ENCODE measurements at regions not wholly inside any gene's neighbourhood (a gene's known extent, or its start where the extent isn't known, plus 50 kb on each side); places are given as distances from the start of the nearest gene placed in this dataset.
"Not testable (repeated sequence)": the region's sequence is repeated elsewhere in the genome, so short reads cannot be mapped to it uniquely, and the experiment has no call there.

DNA sequence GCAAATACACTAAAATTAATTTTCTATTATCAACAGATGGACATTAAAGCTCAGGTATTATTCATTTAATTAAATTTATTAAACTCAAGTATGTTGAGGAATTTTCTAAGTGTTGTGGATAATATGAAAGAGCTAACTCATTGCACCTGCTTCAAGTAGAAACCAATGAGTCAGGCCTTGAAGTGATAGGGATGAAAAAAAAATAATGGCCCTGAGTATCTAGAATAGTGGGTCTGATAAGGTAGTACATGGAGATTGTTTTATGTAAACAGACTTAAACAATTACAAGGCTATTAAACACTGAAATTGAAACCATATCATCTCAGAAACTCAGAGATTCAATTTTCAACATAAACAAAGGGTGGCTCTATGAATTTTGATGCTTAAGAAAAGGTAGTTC is 857.1 kb upstream of the GBE1 start:
- no peak for DNase-seq (ENCODE audit: low read depth)

DNA sequence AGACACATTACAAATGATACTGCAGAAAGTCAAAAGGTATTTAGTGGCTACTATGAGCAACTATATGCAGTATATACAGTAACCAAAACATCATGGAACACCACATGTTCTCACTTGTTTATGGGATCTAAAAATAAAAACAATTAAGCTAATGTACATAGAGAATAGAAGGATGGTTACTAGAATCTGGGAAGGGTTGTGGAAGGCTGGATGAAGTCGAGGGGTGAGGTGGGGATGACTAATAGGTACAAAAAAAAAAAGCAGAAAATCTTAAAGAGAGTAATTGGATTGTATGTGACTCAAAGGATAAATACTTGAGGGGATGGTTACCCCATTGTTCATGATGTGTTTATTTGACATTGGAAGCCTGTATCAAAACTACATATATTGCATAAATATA is 848.8 kb upstream of the GBE1 start:
- DNase-seq (ENCODE audit: low read depth), result no peak

DNA sequence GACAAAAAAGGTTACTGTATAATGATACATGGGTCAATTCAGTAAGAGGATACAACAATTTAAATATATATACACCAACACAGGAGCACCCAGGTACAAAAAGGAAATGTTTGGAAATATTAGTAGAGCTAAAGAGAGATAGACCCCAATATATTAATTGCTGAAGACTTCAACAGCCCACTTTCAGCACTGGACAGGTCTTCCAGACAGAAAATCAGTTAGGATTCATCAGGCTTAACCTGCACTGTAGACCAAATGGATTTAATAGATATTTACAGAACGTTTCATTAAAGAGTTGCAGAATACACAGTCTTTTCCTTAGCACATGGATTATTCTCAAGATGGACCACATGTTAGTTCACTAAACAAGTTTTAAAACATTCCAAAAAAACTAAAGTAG is 845.9 kb upstream of the GBE1 start:
- DNase-seq (ENCODE audit: low read depth), result no peak

DNA sequence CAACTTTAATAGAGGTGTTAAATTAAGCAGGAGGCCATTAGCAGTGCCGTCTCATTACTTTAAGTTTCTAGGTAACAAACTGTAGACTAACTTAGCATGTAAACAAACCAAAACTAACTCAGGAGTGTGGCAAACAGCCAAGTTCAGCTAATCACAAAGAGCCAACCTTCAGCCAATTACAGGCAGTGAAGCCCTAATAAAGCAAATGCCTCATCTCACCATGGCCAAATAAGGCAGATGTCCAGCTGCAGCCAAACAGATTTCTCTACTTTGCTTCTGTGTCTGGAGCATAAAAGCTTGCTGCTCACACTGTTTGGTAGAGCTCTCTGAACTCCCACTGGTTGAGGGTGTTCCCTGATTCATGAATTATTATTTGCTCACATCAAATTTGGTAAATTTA is 835.4 kb upstream of the GBE1 start:
- no peak for DNase-seq (ENCODE audit: low read depth)

DNA sequence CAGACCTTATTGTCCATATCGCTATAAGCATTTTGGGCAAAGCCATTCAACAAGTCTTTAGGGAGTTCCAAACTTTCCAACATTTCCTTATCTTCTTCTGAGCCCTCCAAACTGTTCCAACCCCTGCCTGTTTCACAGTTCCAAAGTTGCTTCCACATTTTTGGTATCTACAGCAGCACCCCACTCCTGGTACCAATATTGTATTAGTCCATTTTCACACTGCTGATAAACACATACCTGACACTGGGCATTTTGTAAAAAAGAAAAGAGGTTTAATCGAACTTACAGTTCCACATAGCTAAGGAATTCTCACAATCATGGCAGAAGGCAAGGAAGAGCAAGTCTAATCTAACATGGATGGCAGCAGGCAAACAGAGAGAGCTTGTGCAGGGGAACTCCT is 834.1 kb upstream of the GBE1 start:
- no peak for DNase-seq (ENCODE audit: low read depth)

DNA sequence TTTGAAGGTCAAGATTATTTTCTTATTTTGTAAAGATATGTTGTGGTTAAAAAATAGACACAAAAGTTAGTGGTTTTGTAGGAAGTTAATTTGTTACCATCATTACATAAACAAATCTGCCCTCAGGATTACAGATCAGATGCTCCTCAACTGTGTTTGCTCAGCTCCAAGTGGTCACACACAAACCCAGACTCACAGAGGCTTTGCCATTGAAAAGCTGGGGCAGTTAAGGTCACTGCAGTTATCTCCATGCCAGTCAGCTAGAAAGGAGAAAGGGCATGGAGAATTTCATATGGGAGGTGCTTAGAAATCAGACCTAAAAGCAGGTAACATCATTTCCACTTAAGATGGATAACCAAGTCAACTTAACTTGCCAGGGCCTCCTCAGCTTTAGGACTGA is 825.7 kb upstream of the GBE1 start:
- no peak for DNase-seq (ENCODE audit: low read depth)

DNA sequence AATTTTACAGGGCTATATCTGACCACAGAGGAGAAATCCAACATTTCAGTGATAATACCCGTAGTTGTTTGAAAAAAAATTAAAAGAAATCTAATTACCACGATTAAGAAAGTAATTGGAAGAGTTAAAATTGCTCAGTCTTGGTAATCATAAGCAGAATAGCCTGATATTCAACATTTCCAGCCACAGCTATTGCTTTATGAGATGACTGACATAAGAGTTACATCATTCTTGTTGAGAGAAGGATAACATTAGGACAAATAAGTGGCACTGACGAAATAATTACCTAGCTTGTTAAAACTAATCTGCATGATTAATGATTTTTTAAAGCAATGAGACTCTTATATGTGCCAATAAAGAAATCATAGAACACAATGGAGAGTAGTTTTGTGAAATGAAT is 825.0 kb upstream of the GBE1 start:
- no peak for DNase-seq (ENCODE audit: low read depth)

DNA sequence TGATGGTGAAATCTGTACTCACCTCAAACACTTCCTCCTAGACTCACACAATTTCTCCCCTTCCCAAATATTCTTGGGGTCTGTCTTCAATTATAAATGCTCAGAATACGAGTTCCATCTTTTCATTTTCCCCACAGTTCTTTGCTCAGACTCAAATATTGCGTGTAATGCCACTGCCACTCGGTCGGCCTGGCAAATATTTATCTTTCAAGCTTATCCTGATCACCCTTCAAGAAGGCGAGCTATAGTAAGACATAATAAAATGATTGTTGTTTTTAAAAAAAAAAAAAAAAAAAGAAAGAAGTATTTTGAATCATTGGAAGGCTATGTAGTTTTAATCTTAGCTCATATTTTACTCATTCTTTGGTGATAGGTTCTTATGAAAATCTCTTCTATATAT is 824.6 kb upstream of the GBE1 start:
- DNase-seq (ENCODE audit: low read depth), result not testable (repeated sequence)

DNA sequence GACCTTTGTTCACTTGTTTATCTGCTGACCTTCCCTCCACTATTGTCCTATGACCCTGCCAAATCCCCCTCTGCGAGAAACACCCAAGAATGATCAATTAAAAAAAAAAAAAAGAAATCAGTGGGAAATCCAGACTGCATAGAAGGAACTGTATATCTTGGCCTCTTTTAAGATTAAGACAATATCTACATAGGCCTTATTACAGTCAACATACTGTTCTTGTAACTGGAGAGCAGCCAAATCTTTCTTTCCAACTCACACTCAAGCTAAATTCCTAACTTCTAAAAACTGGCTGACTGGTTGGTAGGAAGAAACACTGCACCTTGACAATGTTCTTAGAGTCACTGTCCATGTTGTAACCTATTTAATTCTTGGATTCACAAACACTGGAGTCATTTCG is 824.1 kb upstream of the GBE1 start:
- DNase-seq (ENCODE audit: low read depth), result not testable (repeated sequence)

DNA sequence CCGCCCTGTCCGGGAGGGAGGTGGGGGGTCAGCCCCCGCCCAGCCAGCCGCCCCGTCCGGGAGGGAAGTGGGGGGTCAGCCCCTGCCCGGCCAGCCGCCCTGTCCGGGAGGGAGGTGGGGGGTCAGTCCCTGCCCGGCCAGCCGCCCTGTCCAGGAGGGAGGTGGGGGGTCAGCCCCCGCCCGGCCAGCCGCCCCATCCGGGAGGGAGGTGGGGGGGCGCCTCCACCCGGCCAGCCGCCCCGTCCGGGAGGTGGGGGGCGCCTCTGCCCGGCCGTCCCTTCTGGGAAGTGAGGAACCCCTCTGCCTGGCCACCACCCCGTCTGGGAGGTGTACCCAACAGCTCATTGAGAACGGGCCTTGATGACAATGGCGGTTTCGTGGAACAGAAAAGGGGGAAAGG is 823.4 kb upstream of the GBE1 start:
- not testable (repeated sequence) for DNase-seq (ENCODE audit: low read depth)

DNA sequence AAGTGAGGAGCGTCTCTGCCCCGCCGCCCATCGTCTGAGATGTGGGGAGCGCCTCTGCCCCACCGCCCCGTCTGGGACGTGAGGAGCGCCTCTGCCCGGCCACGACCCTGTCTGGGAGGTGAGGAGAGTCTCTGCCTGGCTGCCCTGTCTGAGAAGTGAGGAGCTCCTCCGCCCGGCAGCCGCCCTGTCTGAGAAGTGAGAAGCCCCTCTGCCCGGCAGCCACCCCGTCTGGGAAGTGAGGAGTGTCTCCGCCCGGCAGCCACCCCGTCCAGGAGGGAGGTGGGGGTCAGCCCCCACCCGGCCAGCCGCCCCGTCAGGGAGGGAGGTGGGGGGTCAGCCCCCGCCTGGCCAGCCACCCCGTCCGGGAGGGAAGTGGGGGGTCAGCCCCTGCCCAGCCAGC is 823.0 kb upstream of the GBE1 start:
- DNase-seq (ENCODE audit: low read depth), result not testable (repeated sequence)

DNA sequence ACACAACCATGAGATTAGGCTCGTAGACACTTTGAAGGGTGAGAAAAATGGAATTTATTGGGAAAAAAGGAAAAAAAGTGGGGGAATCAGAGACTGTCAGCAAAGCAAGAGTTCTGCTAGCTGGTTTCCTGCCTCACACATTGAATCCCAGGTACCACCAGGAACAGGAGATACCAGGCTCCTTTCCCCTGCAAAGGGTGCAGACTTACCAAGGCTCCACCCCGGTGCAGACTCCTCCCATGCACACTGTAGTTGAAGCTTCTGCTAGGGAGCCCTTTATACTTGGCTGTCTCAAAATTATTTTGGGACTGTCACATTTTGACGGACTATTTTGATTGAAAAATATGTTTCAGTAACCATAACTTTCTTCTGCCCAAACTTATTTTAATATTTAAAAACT is 819.9 kb upstream of the GBE1 start:
- DNase-seq (ENCODE audit: low read depth), result no peak

DNA sequence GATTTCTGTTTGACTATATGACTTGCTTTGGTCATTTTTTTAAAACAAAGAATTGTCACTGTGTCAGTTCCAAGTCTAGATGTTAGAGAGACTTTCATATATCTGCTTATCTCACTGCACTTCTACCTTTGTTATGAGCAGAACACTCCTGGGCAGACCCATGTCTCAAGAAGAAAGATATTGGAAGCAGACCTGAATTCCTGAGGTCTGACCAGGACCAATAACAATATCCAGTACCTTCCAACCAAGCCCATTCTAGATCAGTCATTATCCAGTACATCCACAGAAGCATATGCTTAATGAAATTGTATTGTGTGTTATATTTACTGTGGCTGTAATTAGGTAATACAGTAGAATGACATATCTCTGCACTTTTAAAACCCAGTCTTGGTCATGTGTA is 811.3 kb upstream of the GBE1 start:
- no peak for DNase-seq (ENCODE audit: low read depth)

DNA sequence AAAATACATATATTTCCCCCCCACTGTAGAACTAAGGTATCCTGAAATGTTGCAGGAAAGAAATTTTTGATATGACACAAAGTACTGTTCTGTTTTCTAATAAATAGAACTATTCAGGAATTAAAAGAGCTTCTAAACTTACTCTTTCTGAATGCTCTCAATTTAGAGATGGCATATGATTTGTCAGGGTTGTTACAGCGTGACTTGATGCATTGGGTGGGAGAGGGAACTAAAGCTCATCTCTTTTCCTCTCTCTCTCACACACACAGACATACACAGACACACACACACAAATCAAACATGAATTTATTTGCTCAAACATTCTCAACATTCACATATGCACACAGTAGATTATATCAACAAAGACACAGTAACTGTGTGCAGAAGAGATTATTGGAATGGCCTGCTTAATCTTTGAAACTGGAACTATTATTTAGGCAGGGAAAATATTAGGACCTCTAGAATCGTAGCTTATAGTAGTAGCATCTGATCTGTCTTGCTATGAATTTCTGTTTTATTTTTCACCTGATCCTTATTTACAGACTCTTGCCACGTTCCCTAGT is 807.4 kb upstream of the GBE1 start:
- DNase-seq (ENCODE audit: low read depth), result no peak

DNA sequence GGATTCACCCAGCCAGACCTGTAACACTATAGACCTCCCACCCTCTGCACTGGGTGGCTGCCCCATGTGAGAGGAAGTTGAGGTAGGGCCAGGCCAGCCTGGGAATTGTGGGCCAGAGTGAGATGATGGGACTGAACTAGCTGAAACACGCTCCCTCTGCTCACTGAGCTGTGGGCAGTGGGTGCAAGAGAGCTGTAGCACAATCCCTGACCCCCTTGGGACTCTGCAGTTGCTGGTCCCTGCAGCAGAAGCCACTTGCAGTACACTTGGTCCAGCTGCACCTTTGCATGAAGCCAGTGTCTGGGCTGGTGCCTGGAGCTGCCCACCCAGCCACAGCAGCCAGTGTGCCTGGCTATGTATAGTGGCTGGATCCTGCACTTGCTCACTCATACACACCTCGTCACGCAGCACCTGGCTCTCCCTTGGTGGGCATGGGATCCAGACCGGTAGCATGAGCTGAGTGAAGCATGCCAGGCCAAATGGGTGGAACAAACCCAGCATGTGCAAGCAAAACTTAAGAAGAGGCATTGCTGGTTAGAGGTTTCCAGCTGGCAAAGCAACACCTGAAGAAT is 805.7 kb upstream of the GBE1 start:
- no peak for DNase-seq (ENCODE audit: low read depth)

DNA sequence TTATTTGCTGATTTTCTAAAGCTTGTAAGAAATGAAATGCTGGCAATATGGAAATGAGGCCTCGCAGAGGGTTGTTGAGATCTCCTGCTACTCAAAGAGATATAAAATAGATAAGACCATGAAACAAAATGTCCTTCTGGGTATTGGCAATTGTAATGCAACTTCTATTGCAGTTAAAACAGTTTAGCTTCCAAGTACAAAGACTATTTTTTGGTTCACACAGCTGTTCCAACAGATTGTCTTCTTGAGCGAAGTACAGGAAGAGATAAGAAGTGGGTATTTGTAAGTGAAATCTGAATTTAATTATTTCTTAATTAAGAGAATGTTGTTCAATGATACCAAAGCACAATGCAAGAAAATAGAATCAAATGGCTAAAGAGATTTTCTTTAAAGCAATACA is 801.5 kb upstream of the GBE1 start:
- no peak for DNase-seq (ENCODE audit: low read depth)

DNA sequence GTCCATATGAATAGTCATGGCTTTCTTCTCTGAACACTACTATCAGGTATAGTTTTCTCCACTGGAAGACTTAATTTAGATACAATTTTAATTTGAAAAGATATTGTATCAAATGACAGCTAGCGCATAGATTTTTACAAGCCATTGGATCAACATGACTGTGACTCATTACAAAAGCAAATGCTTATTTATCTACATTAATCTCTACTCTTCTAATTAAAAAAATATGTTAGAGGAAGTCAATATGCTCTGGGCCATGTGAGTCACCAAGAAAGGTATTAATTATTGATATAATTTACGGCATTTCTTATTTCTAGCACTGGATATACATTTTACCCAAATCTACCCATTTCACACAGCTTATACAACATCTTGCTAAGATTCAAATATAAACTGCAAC is 800.3 kb upstream of the GBE1 start:
- no peak for DNase-seq (ENCODE audit: low read depth)

DNA sequence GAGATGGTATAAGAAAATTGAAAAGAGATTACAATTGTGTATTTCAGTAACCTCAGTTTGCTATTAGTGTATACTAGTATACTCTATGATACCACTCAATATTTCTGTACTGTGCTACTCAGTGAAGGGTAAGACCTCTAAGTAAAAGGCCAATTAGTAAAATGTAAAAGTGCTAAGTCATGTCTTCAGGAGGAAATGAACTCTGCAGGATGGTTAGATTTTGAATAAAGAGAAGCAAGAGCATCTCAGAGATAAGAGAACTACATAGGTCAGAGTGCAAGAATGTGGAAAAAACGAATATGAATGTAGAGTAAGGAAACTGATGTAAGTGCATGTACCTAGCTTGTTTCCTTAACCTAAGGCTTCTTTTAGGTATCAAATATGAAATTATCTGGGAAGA is 796.6 kb upstream of the GBE1 start:
- no peak for DNase-seq (ENCODE audit: low read depth)

DNA sequence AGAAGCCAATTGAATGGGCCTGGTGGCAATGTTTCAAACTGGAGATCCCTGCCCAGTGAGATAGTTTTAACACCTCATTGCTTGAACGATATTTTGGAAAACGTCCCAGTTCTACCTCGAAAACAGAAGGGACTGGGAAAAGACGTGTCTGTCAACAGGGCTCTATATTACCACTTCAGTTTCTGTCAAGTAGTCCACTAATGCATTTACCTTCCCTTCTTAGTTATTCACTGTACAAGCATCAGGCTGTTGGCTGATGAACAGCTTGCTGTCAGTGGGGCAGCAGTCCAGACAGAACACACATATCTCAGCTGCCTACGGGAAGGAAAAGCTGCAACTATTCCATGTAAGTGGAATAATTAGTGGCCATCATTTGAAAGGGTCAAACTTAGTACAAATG is 794.7 kb upstream of the GBE1 start:
- no peak for DNase-seq (ENCODE audit: low read depth)

DNA sequence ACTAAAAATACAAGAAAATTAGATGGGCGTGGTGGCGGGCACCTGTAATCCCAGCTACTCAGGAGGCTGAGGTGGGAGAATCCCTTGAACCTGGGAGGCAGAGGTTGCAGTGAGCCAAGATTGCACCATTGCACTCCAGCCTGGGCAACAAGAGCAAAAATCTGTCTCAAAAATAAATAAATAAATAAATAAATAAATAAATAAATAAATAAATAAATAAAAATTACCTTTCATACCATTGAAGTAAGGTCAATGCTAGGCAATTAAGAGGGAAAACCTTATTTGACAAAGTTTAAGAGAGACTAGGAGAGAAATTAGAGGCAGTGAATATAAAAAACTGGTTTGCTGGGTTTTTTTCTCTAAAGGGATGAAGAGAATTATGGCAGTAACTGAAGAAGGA is 781.1 kb upstream of the GBE1 start:
- not testable (repeated sequence) for DNase-seq (ENCODE audit: low read depth)

DNA sequence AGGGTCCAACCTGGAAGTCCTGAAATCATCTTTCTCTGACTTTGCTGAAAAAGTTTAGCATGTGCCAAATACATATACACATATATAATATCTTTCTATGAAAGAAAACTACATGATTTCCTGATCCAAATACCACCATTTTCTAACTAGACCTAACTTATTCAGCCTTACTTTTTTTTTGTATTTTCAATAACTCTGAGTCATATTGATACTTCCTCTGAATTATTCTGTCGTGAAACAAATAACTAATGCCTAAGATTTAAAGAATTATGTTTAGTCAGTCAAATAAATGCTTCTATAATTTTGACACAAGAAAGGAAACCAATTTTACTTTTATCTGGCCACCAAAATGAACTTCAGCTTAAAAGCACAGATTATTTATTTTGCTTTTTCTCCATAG is 760.2 kb upstream of the GBE1 start:
- DNase-seq (ENCODE audit: low read depth), result no peak

DNA sequence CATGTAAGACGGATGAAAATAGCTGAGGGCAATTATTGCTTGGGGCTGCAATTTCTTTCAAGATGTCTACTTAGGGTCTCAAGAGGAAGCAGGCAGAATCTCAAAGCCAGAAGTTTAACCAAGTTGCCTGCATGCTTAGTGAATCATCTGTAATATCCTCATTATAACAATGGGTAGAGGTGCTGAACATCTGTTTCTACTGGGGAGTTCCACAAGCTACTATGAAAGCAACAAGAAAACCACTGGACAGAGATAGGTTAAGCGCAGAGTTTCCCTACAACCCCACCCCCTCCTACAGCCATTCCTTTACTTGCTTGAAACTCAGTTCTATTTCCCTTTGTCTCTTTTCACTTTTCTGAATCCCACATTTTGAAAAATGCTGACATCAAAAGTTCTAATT is 759.4 kb upstream of the GBE1 start:
- DNase-seq (ENCODE audit: low read depth), result no peak

DNA sequence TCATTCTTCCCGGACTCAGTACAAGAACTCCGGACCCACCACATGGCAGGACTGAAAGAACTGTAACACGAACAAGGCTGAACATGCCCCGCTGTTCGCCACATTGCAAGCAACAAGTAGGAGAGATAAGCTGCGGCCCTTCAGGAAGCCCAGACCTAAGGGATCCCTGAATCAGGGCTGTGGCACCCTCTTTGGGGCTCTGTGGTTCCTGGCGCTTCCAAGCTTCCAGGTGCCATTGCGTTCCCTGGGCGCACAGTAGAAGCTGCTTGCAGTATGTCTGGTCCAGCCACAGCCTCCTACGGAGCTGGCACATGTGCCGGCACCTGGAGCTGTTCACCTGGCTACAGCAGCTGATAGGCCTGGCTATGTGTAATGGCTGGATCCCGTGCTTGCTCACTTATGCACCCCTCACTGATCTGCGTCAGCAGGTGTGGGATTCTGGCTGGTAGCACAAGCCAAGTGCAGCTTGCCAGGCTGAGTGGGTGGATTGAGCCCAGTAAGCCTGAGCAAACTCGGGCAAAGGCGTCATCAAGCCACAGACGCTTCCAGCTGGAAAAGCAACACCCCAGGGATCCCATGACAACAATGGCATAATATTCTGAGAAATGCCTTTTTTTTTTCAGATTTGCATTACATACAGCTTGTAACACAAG is 748.6 kb upstream of the GBE1 start:
- no peak for DNase-seq (ENCODE audit: low read depth)

All from activated T-cell treated with anti-CD3 and anti-CD28 coated beads for 48 hours (primary cell).